ENCODE measurements at regions not wholly inside any gene's neighbourhood (a gene's known extent, or its start where the extent isn't known, plus 50 kb on each side); places are given as distances from the start of the nearest gene placed in this dataset.

GRCh38 chr2:106623456-106623855, 136.3 kb downstream of the CD8B2 start:
- no peak overlapping the region for H3K4me3 ChIP-seq (ENCODE audit: insufficient read depth, low read depth, low read length)
- no peak overlapping the region for H2BK15ac ChIP-seq (ENCODE audit: low read depth, low read length)
- ChIA-PET POLR2A (ENCODE audit: unreplicated experiment) (no interaction called here), CTCF (interaction anchor here (0.7 kb wide), 1 partner anchor 902 kb away, joined by 3 read pairs; no protein-coding TSS in a partner anchor)
- H2AFZ ChIP-seq (replicated peaks; ENCODE audit: low read length, poor library complexity) = no peak overlapping the region
- no peak overlapping the region for H3K4me2 ChIP-seq (ENCODE audit: low read depth, low read length)
- H3K14ac ChIP-seq (replicated peaks; ENCODE audit: low read depth, low read length) = no peak overlapping the region
- dilution Hi-C loops (cut with HindIII; ENCODE audit: low sequenced_read_pairs, unreplicated experiment) (no loop called here), intact Hi-C loops (cut with micrococcal nuclease) (no loop called here), in situ Hi-C loops (cut with MboI; ENCODE audit: low sequenced_read_pairs) (no loop called here)
- H3K79me1 ChIP-seq (ENCODE audit: low read depth in 1 of 2, low read length in 2 of 2) = no peaks in the 10 kb centered on the region
- no peak overlapping the region for H2BK20ac ChIP-seq (ENCODE audit: low read depth, low read length)
- ATAC-seq (ENCODE audit: low read depth) = no peak
- no TSS peak for BruUV-seq (replicated peaks)
- H3K27me3 ChIP-seq (ENCODE audit: control insufficient read depth, insufficient read depth, low read length) = no peaks in the 10 kb centered on the region
- H3K4me1 ChIP-seq (ENCODE audit: control insufficient read depth, insufficient read depth, low read length) = no peaks in the 10 kb centered on the region
- no peak for TF ChIP-seq CHD1 (IDR thresholded peaks at IDR 0.05; ENCODE audit: low read depth, low read length)
- TF ChIP-seq RCOR1 (IDR thresholded peaks at IDR 0.05; ENCODE audit: insufficient replicate concordance, low read length) = no peak
- TF ChIP-seq SMC3 (IDR thresholded peaks at IDR 0.05; ENCODE audit: low read depth, low read length) = no peak
- TF ChIP-seq USF2 (IDR thresholded peaks at IDR 0.05; ENCODE audit: low read depth, low read length) = no peak
- no peak for TF ChIP-seq POLR2A (IDR thresholded peaks at IDR 0.05; ENCODE audit: low read depth, low read length)
- no peak for TF ChIP-seq MXI1 (IDR thresholded peaks at IDR 0.05; ENCODE audit: borderline replicate concordance, low read depth, low read length)
- no peak for TF ChIP-seq CEBPB (IDR thresholded peaks at IDR 0.05; ENCODE audit: low read depth, low read length)
- TF ChIP-seq MAZ (IDR thresholded peaks at IDR 0.05; ENCODE audit: borderline replicate concordance, low read depth, low read length) = no peak
- TF ChIP-seq ELK1 (IDR thresholded peaks at IDR 0.05; ENCODE audit: borderline replicate concordance, low read depth, low read length) = no peak
- no peak for TF ChIP-seq RAD21 (IDR thresholded peaks at IDR 0.05; ENCODE audit: low read length)
- TF ChIP-seq RFX5 (IDR thresholded peaks at IDR 0.05; ENCODE audit: low read depth, low read length) = no peak
- no peak overlapping the region for H2AK5ac ChIP-seq (ENCODE audit: low read depth, low read length)
- H3K36me3 ChIP-seq (ENCODE audit: control insufficient read depth, insufficient read depth, low read length) = no peaks in the 10 kb centered on the region
- no peaks in the 10 kb centered on the region for H4K20me1 ChIP-seq (ENCODE audit: insufficient read depth, low read length)
- H2BK5ac ChIP-seq (ENCODE audit: low read depth, low read length, poor library complexity, severe bottlenecking) = no peak overlapping the region
- no peak overlapping the region for H3K27ac ChIP-seq (ENCODE audit: insufficient read depth, low read length)
- no peak overlapping the region for H3K56ac ChIP-seq (ENCODE audit: extremely low read depth, insufficient read depth, low read length)
- no peak overlapping the region for H2AK9ac ChIP-seq (replicated peaks; ENCODE audit: low read depth, low read length, poor library complexity)
- no peak overlapping the region for H3K18ac ChIP-seq (ENCODE audit: low read depth, low read length)
- H3K9me1 ChIP-seq (ENCODE audit: insufficient read depth, low read length) = no peaks in the 10 kb centered on the region
- no peak overlapping the region for H4K8ac ChIP-seq (ENCODE audit: low read depth in 2 of 2, low read length in 2 of 2)
- no peak overlapping the region for H4K91ac ChIP-seq (ENCODE audit: insufficient read depth, low read depth, low read length)
- DNase-seq = no peak
- H3K4ac ChIP-seq (ENCODE audit: low read depth, low read length) = no peak overlapping the region
- H3K23ac ChIP-seq (ENCODE audit: low read depth, low read length) = no peak overlapping the region
- no peak overlapping the region for H3K9ac ChIP-seq (ENCODE audit: low read depth, low read length)
- H4K5ac ChIP-seq (ENCODE audit: low read depth, low read length) = no peak overlapping the region
- H2BK120ac ChIP-seq (ENCODE audit: low read depth, low read length) = no peak overlapping the region
- 0 out of 2 replicates have a peak, but pooled peaks cover 4% of the 10 kb centered on the region for H3K9me3 ChIP-seq (ENCODE audit: control insufficient read depth, insufficient read depth, low read length)
- no CpG with 5 or more reads among the region's 2 CpGs for WGBS, 2 experiments (ENCODE audit: extremely low coverage in 2 of 2, insufficient read length in 1 of 2)

All from IMR-90 (cell line).